Prostate gland (tissue), 2 donors: ENCODE measurements at regions not wholly inside any gene's neighbourhood (a gene's known extent, or its start where the extent isn't known, plus 50 kb on each side); places are given as distances from the start of the nearest gene placed in this dataset.

Experiments used
- DNase-seq: peaks from one replicate; pipeline ENCODE4 v3.0.0-alpha.2; 2019; ENCODE audit warnings: low spot score
- H3K27ac ChIP-seq, 2 donors: fragments of 200-600 bp; sonication (generic); 2 replicates each; pipeline ENCODE4 v1.5.1; 2017 to 2019
- H3K27me3 ChIP-seq: fragments of 200-600 bp; sonication (generic); replicated peaks from 2 replicates; pipeline ENCODE4 v1.5.1; 2019; ENCODE audit not compliant: insufficient read depth
- H3K36me3 ChIP-seq, 2 donors: fragments of 200-600 bp; sonication (generic); 1 replicate in 1 of 2; 2 replicates in 1 of 2; pipeline versions ENCODE4 v1.5.1 to v1.8.1; 2017 to 2019
- H3K4me1 ChIP-seq: fragments of 200-600 bp; sonication (generic); replicated peaks from 2 replicates; pipeline ENCODE4 v1.5.1; 2019
- H3K4me3 ChIP-seq, 2 donors: fragments of 200-600 bp; sonication (generic); 2 replicates each; pipeline ENCODE4 v1.5.1; 2017 to 2019
- H3K9me3 ChIP-seq: fragments of 200-600 bp; sonication (generic); 2 replicates; pipeline ENCODE4 v1.5.1; 2017
- POLR2A ChIP-seq: fragments of 450-650 bp; IDR thresholded peaks from one replicate; pipeline ENCODE4 v1.6.1; 2016; ENCODE audit warnings: antibody characterized with exemption, mild to moderate bottlenecking
- POLR2AphosphoS5 ChIP-seq: sonication (generic); formaldehyde crosslinking; IDR thresholded peaks from one replicate; pipeline ENCODE4 v1.6.1; 2017; ENCODE audit warnings: antibody characterized with exemption
- WGBS: methylation state at CpG from one replicate; pipeline ENCODE4 v1.1.5; 2018; 5-methylcytosine and 5-hydroxymethylcytosine counted together
- intact Hi-C: fragments of 100-400 bp; cut with DNase I; formaldehyde crosslinking; loops from one replicate; pipeline ENCODE4 v1.14.2; 2022
- TF ChIP-seq, protein P1 (sequence below), 4 experiments: fragments of 200-600 bp in 2 of 4; fragments of 450-650 bp in 2 of 4; sonication (generic) in 2 of 4; IDR thresholded peaks; 1 replicate in 3 of 4; 2 replicates in 1 of 4; pipeline ENCODE4 v1.5.1; 2016 to 2019; ENCODE audit warnings: antibody characterized with exemption in 4 of 4, mild to moderate bottlenecking in 2 of 4, moderate library complexity in 2 of 4

DNA sequence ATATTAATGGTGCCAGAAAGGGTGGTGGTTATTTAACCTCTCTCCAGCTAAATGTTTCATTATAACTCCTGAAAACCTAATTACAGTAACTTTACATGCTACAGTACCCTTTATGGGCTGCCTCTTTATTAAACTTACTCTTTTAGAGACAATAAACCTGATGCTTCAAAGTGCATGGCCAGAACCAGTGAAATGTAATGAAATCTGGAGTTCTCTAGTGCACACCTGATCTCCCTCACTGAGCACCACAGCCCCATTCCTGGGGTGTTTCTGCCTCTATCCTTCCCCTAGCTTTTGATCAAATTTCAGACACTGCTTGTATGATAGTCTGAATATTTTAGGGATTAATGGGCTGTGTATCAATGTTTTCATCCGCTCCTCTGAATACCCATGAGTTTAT, 306.5 kb upstream of the WWC1 start:
- H3K36me3 ChIP-seq: no peaks in the 10 kb centered on the region
- WGBS: 91% methylated on average over 1 of the region's 1 CpG
- H3K4me3 ChIP-seq: no peak overlapping the region
- intact Hi-C loops: no loop called here
- no peak for DNase-seq
- H3K9me3 ChIP-seq: no peaks in the 10 kb centered on the region
- no peak overlapping the region for H3K27ac ChIP-seq
- H3K4me1 ChIP-seq: no peaks in the 10 kb centered on the region
- TF ChIP-seq, protein P1, sequence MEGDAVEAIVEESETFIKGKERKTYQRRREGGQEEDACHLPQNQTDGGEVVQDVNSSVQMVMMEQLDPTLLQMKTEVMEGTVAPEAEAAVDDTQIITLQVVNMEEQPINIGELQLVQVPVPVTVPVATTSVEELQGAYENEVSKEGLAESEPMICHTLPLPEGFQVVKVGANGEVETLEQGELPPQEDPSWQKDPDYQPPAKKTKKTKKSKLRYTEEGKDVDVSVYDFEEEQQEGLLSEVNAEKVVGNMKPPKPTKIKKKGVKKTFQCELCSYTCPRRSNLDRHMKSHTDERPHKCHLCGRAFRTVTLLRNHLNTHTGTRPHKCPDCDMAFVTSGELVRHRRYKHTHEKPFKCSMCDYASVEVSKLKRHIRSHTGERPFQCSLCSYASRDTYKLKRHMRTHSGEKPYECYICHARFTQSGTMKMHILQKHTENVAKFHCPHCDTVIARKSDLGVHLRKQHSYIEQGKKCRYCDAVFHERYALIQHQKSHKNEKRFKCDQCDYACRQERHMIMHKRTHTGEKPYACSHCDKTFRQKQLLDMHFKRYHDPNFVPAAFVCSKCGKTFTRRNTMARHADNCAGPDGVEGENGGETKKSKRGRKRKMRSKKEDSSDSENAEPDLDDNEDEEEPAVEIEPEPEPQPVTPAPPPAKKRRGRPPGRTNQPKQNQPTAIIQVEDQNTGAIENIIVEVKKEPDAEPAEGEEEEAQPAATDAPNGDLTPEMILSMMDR (IDR thresholded peaks at IDR 0.05): no peak
- TF ChIP-seq POLR2AphosphoS5 (no peak), POLR2A (no peak)
- no peaks in the 10 kb centered on the region for H3K27me3 ChIP-seq

DNA sequence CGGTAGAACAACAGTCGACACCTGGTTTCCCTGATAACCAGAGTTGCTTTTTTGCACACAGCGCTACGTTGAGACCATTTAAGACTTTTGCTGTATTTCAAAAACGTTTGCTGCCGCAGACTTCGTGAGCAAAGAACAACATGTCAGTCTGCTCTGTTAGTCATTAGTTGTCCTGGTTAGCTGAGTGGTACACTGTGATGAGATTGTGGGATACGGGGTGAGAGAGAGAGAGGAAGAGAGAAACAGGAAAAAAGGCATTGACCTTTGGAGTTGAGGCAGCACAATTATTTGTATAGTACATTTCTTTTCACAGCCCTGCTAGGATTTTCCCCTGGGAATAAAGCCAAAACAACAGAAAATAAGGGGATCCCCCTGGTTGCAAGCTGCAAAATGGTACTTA, 306.1 kb upstream of the WWC1 start:
- Histone ChIP-seq H3K4me1 (no peaks in the 10 kb centered on the region), H3K27ac (no peak overlapping the region), H3K4me3 (no peak overlapping the region), H3K9me3 (no peaks in the 10 kb centered on the region), H3K36me3 (no peaks in the 10 kb centered on the region), H3K27me3 (no peaks in the 10 kb centered on the region)
- WGBS: 71% methylated on average over 8 of the region's 8 CpGs
- DNase-seq: no peak
- intact Hi-C loops: no loop called here
- no peak for TF ChIP-seq POLR2AphosphoS5
- TF ChIP-seq, protein P1 (IDR thresholded peaks at IDR 0.05): no peak
- no peak for TF ChIP-seq POLR2A

DNA sequence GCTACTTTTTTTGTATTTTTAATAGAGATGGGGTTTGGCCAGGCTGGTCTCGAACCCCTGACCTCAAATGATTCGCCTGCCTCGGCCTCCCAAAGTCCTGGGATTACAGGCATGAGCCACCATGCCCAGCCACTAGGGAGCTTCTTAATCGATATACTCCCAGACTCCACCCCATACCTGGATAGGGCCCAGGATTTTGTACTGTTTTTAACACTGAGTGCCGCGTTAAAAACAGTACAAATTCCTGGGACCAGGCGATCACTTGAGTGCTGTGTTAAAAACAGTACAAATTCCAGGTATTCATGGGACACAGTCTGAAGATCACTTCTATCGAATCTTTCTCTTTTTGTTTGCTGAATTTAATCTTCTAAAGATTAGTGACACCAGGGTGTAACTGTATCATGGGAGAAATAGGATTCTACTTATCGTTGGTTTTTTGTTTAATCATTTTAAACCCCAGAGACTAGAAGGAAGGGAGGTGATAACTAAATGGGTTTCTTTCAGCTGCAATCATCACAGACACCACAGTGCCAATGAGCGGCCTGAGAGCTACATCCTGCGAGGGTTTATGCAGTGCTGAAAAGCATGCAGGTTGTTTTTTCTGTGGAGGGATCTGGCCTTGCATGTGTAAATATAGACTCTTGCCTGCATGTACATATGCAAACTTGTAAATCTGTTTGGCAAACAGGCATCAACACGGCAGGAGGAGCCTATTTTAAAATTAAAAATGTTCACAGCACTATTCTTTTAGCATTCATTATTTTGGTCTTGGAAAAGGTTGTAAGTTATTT, 303.8 kb upstream of the WWC1 start:
- Histone ChIP-seq H3K36me3 (no peaks in the 10 kb centered on the region), H3K27ac (no peak overlapping the region), H3K27me3 (no peaks in the 10 kb centered on the region), H3K4me1 (no peaks in the 10 kb centered on the region), H3K4me3 (no peak overlapping the region), H3K9me3 (no peaks in the 10 kb centered on the region)
- TF ChIP-seq POLR2AphosphoS5 (no peak), POLR2A (no peak)
- TF ChIP-seq, protein P1 (IDR thresholded peaks at IDR 0.05): no peak
- intact Hi-C loops: no loop called here
- WGBS: 83% methylated on average over 12 of the region's 12 CpGs
- DNase-seq: no peak

DNA sequence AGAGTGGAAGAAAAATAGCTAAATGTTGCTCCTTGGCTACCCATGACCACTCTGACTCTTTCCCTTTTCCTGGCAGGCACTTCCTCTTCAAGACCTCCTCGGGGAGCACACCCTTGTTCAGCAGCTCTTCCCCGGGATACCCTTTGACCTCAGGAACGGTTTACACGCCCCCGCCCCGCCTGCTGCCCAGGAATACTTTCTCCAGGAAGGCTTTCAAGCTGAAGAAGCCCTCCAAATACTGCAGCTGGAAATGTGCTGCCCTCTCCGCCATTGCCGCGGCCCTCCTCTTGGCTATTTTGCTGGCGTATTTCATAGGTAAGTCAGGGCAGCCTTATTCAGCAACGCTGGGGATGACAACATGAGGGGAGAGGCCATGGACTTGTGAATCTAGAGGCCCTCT, 298.6 kb upstream of the WWC1 start:
- WGBS: 90% methylated on average over 11 of the region's 11 CpGs
- intact Hi-C loops: no loop called here

More for the DNA sequence above, 298.6 kb upstream of the WWC1 start:
- Histone ChIP-seq H3K27me3 (no peaks in the 10 kb centered on the region), H3K27ac (no peak overlapping the region), H3K4me1 (no peaks in the 10 kb centered on the region), H3K4me3 (no peak overlapping the region), H3K36me3 (no peaks in the 10 kb centered on the region), H3K9me3 (no peaks in the 10 kb centered on the region)
- DNase-seq: no peak
- TF ChIP-seq POLR2A (no peak), POLR2AphosphoS5 (no peak)
- TF ChIP-seq, protein P1 (IDR thresholded peaks at IDR 0.05): no peak
